Effector CD8-positive, alpha-beta T cell (primary cell): ENCODE measurements at regions not wholly inside any gene's neighbourhood (a gene's known extent, or its start where the extent isn't known, plus 50 kb on each side); places are given as distances from the start of the nearest gene placed in this dataset.
"Not testable (repeated sequence)": the region's sequence is repeated elsewhere in the genome, so short reads cannot be mapped to it uniquely, and the experiment has no call there.

Experiments used
- DNase-seq: peaks from one replicate; lab custom pipeline; 2025; lab: John Stamatoyannopoulos, UW

GRCh38 chr3:6580808-6581207, 280.1 kb upstream of the GRM7 start:
- DNase-seq, result no peak

DNA sequence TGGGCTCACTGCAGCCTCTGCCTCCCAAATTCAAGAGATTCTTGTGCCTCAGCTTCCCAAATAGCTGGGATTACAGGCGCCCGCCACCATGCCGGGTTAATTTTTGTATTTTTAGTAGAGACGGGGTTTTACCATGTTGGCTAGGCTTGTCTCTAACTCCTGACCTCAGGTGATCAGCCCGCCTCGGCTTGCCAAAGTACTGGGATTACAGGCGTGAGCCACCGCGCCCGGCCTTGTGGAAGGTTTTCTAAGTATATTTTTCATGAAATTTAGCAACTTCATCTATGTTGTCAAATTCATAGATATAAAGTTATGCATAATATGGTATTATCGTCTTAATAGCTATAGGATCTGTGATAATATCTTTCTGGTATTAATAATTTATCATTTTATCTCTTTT, 275.6 kb upstream of the GRM7 start:
- no peak for DNase-seq

GRCh38 chr3:6600237-6600636, 260.7 kb upstream of the GRM7 start:
- no peak for DNase-seq

GRCh38 chr3:6601374-6601773, 259.5 kb upstream of the GRM7 start:
- no peak for DNase-seq

GRCh38 chr3:6602329-6602728, 258.6 kb upstream of the GRM7 start:
- DNase-seq, result no peak

- DNase-seq, result no peak
Measured at GRCh38 chr3:6605227-6605626, 255.7 kb upstream of the GRM7 start.

DNA sequence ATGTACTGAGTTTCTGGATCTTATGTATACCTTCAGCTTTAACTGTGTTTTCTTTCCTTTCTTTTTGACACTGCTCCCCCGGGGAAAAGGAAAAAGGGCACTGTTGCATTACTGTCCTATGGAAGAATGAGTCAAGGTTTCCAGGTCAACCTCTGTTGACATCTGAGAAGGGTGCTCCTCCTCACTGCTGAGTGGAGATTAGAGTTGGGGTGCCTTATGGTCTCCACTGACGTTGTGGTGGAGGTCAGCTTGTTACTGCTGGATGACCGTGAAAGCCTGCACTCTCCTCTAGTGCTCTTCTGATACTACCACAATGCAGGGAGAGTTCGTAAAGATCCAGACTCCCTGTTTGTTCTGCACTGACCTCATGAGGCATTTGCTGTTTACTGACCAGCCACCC, 252.1 kb upstream of the GRM7 start:
- no peak for DNase-seq

- DNase-seq, result no peak
Measured at GRCh38 chr3:6612034-6612616, 248.8 kb upstream of the GRM7 start.

DNA sequence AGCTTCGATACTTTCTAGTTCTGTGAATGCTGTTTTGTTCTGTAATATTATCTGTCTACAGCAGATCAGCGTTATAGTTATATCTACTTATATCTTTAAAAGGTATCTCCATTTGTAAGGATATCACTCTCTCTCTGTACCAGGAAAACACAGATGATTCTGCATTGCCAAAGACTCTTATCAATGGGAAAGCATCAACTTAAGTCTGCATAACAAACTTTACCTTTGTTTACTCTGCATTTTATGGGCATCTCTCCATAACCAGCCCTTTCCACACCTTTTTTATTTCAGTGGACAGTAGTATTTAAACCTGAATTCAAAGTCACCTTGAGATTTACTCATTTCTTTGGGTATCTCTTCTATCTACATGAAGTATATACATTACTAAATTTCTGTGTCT, 238.7 kb upstream of the GRM7 start:
- no peak for DNase-seq

GRCh38 chr3:6622712-6623111, 238.2 kb upstream of the GRM7 start:
- DNase-seq, result no peak

DNA sequence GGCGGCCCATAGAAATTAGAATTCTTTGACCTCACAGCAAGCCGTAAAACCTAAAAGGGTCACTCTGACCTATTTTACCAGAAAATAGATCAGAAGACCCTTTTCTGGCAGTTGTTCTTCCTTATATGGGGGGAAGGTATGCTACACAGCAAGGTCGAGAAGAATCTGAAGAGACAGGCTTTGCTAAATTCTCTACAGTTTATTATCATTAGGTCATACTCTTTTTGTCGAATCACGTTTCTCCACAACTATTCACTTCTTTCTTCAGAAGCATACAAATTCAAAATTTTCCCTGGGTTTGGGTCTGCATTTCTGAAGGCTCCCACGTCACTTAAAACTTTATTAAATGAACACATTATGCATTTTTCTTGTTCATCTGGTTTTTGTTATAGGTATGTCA, 229.5 kb upstream of the GRM7 start:
- DNase-seq, result no peak

DNA sequence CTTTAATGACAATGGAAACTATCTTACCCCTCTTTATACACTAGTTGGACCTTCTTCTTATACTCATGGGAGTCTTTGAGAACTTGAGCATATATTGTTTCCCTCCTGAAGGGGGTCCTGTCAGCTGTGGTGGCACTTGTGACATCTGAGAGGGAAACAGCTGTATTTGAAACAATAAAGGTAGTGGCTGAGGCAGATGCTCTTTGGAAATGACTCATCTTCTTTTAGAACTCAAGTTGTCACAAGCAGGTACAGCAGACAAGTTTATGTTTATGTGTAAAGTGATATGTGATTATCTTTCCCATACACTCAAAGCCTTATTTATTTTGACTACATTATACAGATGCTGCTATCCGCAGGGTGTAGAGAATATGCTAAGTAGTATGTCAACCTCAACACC, 220.0 kb upstream of the GRM7 start:
- no peak for DNase-seq

DNA sequence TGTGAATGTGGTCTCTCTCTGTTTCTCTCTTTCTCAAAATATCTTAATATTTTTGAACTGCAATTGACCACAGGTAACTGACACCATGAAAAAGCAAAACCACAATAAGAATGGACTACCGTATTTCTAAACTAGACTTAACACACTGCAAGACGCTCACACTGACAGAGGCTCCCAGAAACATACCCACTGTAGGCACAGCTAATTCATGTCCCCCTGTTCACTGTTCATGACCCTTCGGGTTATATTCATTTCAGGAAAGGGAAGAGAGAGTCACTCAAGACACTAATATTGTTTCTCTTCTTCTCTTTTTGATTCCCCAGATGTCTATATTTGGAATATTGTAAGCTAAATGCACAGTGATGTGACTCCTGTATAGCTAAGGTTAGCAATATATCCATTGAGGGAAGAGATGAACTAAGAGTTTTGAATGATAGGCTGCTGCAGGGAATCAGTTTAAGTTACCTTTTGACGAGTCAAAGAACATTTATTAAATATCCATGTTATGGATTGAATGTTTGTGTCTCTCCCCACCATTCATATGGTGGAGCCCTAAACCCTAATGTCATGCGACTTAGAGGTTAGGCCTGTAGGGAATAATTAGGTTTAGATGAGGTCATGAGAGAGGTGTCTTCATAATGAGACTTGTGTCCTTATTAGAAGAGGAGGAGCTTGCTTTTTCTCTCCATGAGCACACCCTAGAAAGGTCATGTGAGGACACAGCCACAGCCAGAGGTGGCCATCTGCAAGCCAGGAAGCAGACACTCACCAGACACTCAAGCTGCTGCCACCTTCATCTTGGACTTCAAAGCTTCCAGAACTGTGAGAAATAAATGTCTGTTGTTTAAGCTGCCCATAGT, 216.6 kb upstream of the GRM7 start:
- DNase-seq, result no peak

GRCh38 chr3:6654670-6655069, 206.2 kb upstream of the GRM7 start:
- no peak for DNase-seq

DNA sequence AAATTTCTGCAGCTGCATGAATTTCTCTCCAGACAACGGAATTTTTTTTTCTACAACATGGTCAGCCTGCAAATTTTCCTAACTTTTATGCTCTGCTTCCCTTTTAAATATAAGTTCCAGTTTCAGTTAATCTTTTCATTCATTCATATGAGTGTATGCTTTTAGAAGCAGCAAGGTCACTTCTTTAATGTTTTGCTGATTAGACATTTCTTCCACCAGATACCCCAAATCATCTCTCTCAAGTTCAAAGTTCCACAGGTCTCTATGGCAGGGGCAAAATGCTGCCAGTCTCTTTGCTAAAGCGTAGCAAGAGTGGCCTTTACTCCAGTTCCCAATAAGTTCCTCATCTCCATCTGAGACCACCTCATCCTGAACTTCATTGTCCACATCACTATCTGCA, 205.6 kb upstream of the GRM7 start:
- DNase-seq, result no peak

GRCh38 chr3:6657591-6657990, 203.3 kb upstream of the GRM7 start:
- no peak for DNase-seq

DNA sequence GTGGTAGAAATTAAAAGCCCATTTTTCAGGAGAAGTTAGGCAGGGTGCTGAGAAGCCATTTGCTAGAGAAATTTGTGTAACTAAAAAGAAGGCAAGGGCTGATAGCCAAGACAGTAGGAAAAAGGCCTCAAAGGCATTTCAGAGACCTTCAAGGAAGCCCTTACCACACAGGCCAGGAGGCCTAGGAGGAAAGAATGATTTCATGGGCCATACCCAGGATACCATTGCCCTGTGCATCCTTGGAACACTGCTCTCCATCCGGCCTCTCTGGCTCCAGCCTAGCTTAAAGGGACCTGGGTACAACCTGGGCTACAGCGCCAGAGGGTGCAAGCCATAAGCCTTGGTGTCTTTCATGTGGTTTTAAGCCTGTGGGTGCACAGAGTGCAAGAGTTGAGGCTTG, 193.6 kb upstream of the GRM7 start:
- DNase-seq, result no peak

DNA sequence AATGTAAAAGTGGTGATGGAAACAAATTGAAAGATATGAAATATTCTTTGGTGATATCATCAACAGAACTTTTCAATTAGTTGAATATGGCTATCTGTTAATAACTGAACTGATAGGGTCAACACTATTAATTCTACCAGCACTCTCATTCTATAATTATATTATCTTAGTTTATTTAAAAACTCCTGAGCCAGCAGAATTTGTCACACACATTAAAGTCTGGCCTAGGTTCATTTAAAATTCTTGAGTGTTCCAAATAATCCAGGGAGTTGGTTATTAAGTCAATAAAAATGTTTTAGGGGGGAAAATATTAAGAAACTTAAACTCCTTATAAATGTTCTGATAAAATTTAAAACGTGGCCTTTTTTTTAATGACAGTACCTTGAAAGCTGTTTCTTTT, 189.6 kb upstream of the GRM7 start:
- no peak for DNase-seq

- no peak for DNase-seq
Measured at GRCh38 chr3:6679510-6679909, 181.4 kb upstream of the GRM7 start.

DNA sequence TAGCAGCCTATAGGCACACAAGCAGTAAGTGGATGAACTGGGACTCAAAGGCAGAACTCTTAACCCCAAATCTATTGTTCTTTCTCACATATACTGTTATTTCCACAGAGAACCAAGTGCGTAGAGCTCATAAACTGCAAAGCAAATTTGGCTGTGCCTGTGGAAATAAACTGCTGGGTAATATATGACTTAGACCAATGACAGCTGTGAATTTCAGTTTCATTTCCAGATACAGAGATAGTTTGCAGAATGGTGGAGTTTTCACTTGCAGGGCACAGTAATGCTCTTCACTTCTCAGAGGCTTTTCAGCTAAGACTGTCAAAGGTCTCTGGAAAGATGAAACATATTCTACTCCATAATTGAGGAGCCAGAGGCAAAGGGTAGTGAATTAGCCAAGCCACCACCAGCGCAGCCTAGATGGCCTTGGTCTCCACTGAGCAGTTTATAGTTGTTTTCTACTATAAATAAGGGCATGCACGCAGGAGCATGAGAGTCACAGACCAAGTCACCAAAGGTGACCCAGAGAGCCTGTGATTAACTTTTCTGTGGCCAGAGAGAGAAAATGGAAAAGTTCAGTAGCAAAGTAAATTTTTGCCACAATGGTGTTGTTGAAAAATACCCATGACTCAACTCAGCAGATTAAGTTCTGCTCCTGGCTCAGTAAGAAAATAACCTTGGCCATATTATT, 180.7 kb upstream of the GRM7 start:
- DNase-seq, result no peak

- no peak for DNase-seq
Measured at GRCh38 chr3:6697285-6697684, 163.6 kb upstream of the GRM7 start.

DNA sequence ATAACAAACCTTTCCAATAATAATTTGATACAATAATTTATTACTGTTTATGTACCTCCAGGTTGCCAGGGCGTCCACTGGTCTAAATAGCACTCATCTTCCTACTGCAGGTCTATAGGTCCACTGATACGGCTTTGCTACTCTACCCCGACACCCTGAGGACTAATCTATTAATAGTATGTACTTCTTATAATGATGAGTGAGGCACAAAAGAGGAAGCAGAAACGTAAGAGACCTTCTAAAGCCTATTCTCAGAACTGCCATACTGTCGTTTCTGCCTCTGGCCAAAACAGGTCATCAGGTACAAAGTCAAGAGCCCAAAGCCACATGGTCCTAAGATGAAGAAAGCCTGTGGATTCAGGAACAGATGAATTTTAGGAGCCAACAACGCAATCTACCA, 163.2 kb upstream of the GRM7 start:
- DNase-seq, result no peak

GRCh38 chr3:6704817-6705216, 156.1 kb upstream of the GRM7 start:
- not testable (repeated sequence) for DNase-seq
